ENCODE measurements at regions not wholly inside any gene's neighbourhood (a gene's known extent, or its start where the extent isn't known, plus 50 kb on each side); places are given as distances from the start of the nearest gene placed in this dataset.

GRCh38 chr6:137316626-137317025, 97.4 kb upstream of the IFNGR1 start:
- intact Hi-C loops (cut with DNase I): loop anchor here in 6 of 10 donors (5.0 to 10.0 kb wide), 7 partner anchors 44 to 326 kb away; no protein-coding TSS in a partner anchor
- no peaks in the 10 kb centered on the region for H3K27me3 ChIP-seq
- H3K4me3 ChIP-seq: no peak overlapping the region
- peaks cover 0 to 19% (median 8%) of the 10 kb centered on the region in 9 donors for H3K4me1 ChIP-seq
- ATAC-seq (no peak), DNase-seq (no peak)
- TF ChIP-seq CTCF (IDR thresholded peaks at IDR 0.05): no peak
- H3K9me3 ChIP-seq: no peaks in the 10 kb centered on the region
- H3K27ac ChIP-seq: no peak overlapping the region
- H3K36me3 ChIP-seq: no peaks in the 10 kb centered on the region

- Histone ChIP-seq H3K36me3 (no peaks in the 10 kb centered on the region), H3K4me1 (peaks cover 0 to 19% (median 8%) of the 10 kb centered on the region in 9 donors), H3K4me3 (no peak overlapping the region), H3K27ac (no peak overlapping the region), H3K27me3 (no peaks in the 10 kb centered on the region), H3K9me3 (no peaks in the 10 kb centered on the region)
- no peak for TF ChIP-seq CTCF (IDR thresholded peaks at IDR 0.05)
- intact Hi-C loops (cut with DNase I): loop anchor here in 8 of 10 donors (2.0 to 10.0 kb wide), 10 partner anchors 42 to 327 kb away; no protein-coding TSS in a partner anchor
- 54 to 58% methylated on average over 5 of the region's 5 CpGs for WGBS, 2 donors
- ATAC-seq (no peak), DNase-seq (no peak)
Measured at GRCh38 chr6:137315081-137315480, 95.9 kb upstream of the IFNGR1 start.

GRCh38 chr6:137313928-137314855, 95.0 kb upstream of the IFNGR1 start:
- Histone ChIP-seq H3K4me1 (peaks cover 0 to 27% (median 13%) of the 10 kb centered on the region in 9 donors), H3K27me3 (no peaks in the 10 kb centered on the region), H3K4me3 (peak overlapping the region in 5 of 10 donors; percentile 2 to 35 (median 20)), H3K27ac (peak overlapping the region in 1 of 10 donors; percentile 10), H3K36me3 (no peaks in the 10 kb centered on the region), H3K9me3 (no peaks in the 10 kb centered on the region)
- DNase-seq (peak; percentile 69 to 74), ATAC-seq (peak; percentile 79 to 96 (median 91))
- intact Hi-C loops (cut with DNase I): loop anchor here in 9 of 10 donors (1.0 to 10.0 kb wide), 14 partner anchors 41 to 237 kb away; partner anchors contain the start of gene IFNGR1 (in 1 of the 9)
- TF ChIP-seq CTCF (IDR thresholded peaks at IDR 0.05): peak; percentile 65 to 86 (median 81)
- 5 to 9% methylated on average over 11 of the region's 11 CpGs for WGBS, 2 donors

- intact Hi-C loops (cut with DNase I): loop anchor here in 7 of 10 donors (2.0 to 10.0 kb wide), 9 partner anchors 41 to 236 kb away; partner anchors contain the start of gene IFNGR1 (in 1 of the 7)
- H3K36me3 ChIP-seq: no peaks in the 10 kb centered on the region
- 65 to 85% methylated on average over 1 of the region's 1 CpG for WGBS, 2 donors
- H3K4me1 ChIP-seq: peaks cover 0 to 37% (median 15%) of the 10 kb centered on the region in 9 donors
- ATAC-seq: no peak
- H3K9me3 ChIP-seq: no peaks in the 10 kb centered on the region
- no peak overlapping the region for H3K4me3 ChIP-seq
- TF ChIP-seq CTCF (IDR thresholded peaks at IDR 0.05): no peak
- no peak for DNase-seq
- no peak overlapping the region for H3K27ac ChIP-seq
- H3K27me3 ChIP-seq: no peaks in the 10 kb centered on the region
Measured at GRCh38 chr6:137313211-137313610, 94.0 kb upstream of the IFNGR1 start.
